C4-2B (cell line): ENCODE measurements at regions not wholly inside any gene's neighbourhood (a gene's known extent, or its start where the extent isn't known, plus 50 kb on each side); places are given as distances from the start of the nearest gene placed in this dataset.

Experiments used
- H3K27ac ChIP-seq: fragments of 450-650 bp; 2 replicates; pipeline ENCODE4 v1.5.1; 2017
- CTCF ChIP-seq: fragments of 450-650 bp; conservative IDR thresholded peaks from 2 replicates; pipeline ENCODE4 v1.5.1; 2017; ENCODE audit warnings: mild to moderate bottlenecking
- ZFX ChIP-seq: fragments of 450-650 bp; IDR thresholded peaks from 2 replicates; pipeline ENCODE4 v1.6.1; 2017

GRCh38 chr4:136150046-136150445 is 1382.2 kb downstream of the PCDH18 start:
- TF ChIP-seq ZFX: no peak
- peak; percentile 7; the same call in 1 of the 2 replicates for TF ChIP-seq CTCF
- H3K27ac ChIP-seq: no peak overlapping the region

- H3K27ac ChIP-seq: no peak overlapping the region
- TF ChIP-seq CTCF (no peak), ZFX (no peak)
Measured at GRCh38 chr4:136136601-136137000, 1395.7 kb downstream of the PCDH18 start.

DNA sequence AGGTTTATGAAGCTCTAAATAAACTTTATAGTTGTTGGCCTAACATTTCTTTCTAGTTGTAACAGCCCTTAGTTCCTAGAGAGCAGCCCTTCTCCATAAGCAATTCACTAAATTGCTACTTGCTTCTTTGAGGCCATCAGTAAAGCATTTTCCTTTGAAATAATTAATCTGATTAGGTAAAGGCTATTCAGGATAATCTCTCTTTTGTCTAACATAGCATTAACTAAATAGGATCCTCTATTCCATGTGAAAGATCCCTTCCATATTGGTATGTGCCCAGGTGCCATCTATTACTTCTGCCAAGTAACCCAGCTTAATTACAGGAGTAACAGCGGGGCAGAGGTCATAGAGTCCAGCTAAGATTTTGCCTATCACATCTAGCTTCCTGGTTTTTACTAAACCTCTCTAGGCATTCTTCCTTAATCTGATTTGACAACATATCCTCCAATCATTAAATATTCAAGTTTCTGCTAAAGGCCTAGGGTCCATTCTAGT is 1408.0 kb downstream of the PCDH18 start:
- no peak overlapping the region for H3K27ac ChIP-seq
- TF ChIP-seq ZFX (no peak), CTCF (no peak)

GRCh38 chr4:136121426-136121825 is 1410.9 kb downstream of the PCDH18 start:
- no peak overlapping the region for H3K27ac ChIP-seq
- no peak for TF ChIP-seq ZFX
- TF ChIP-seq CTCF: no peak

DNA sequence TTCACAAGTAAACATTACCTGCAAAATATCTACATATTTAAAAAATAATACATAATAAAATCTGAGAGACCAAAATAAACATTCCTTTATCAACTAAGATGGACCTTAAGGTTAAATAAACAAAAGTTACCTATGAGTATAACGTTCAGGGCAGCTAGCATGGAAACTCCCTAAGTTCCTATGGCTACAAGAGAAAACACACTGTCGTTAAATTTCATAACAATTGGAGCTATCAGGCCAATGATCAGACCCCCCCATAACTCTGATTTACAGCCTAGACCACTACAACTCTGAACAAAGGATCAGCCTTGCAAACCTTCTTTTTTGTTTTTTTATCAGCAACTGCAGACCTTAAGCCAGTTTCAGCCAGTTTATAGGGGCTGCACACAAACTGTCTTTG is 1418.4 kb downstream of the PCDH18 start:
- TF ChIP-seq ZFX (no peak), CTCF (no peak)
- no peak overlapping the region for H3K27ac ChIP-seq

GRCh38 chr4:136112116-136112515 is 1420.2 kb downstream of the PCDH18 start:
- H3K27ac ChIP-seq: no peak overlapping the region
- TF ChIP-seq CTCF (no peak), ZFX (no peak)

DNA sequence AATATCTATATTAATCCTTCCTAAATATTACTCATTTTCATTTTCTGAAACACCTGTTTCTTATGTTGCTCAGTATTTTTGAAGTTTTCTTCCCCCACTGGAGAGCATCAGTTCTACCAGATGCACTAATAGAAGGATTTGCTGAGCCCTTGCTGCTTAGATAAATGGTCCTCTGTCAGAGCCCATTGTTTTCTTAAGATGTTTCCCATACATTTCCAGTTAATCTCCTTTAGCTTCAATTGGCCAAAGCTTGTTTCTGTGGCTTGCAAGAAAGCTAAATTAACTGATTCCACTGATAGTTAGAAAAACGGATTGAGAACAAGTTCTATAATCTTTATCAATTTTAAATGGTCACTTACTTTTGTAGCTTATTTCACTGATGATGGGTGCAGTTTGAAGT is 1425.5 kb downstream of the PCDH18 start:
- H3K27ac ChIP-seq: no peak overlapping the region
- TF ChIP-seq ZFX (no peak), CTCF (no peak)

- TF ChIP-seq CTCF (no peak), ZFX (no peak)
- H3K27ac ChIP-seq: no peak overlapping the region
Measured at GRCh38 chr4:136103616-136104015, 1428.7 kb downstream of the PCDH18 start.
